ENCODE measurements at regions not wholly inside any gene's neighbourhood (a gene's known extent, or its start where the extent isn't known, plus 50 kb on each side); places are given as distances from the start of the nearest gene placed in this dataset.
"Not testable (repeated sequence)": the region's sequence is repeated elsewhere in the genome, so short reads cannot be mapped to it uniquely, and the experiment has no call there.

- no peak for TF ChIP-seq CTCF (IDR thresholded peaks at IDR 0.05; ENCODE audit: control extremely low read depth, extremely low read depth, low read depth, missing control alignments)
- POLR2A ChIA-PET, result no interaction called here
These were observed 303.9 kb upstream of the NRG3 start for GRCh38 chr10:81570878-81571794.

GRCh38 chr10:81575036-81575435 lies 300.0 kb upstream of the NRG3 start:
- no peak for DNase-seq (ENCODE audit: extremely low spot score)
- TF ChIP-seq CTCF (IDR thresholded peaks at IDR 0.05; ENCODE audit: control extremely low read depth, extremely low read depth, low read depth, missing control alignments), result no peak
- POLR2A ChIA-PET, result no interaction called here
- CTCF ChIA-PET, result interaction anchor here (0.8 to 2.7 kb wide), 4 partner anchors 13 to 23 kb away, joined by 3 to 8 read pairs (median 4); no protein-coding TSS in a partner anchor

More at GRCh38 chr10:81570878-81571794, 303.9 kb upstream of the NRG3 start:
- DNase-seq (ENCODE audit: extremely low spot score), result no peak
- CTCF ChIA-PET, result no interaction called here

GRCh38 chr10:81576336-81576735 lies 298.7 kb upstream of the NRG3 start:
- POLR2A ChIA-PET, result no interaction called here
- no peak for DNase-seq (ENCODE audit: extremely low spot score)
- CTCF ChIA-PET, result interaction anchor here (2.7 kb wide), 1 partner anchor 21 kb away, joined by 8 read pairs; no protein-coding TSS in a partner anchor
- TF ChIP-seq CTCF (IDR thresholded peaks at IDR 0.05; ENCODE audit: control extremely low read depth, extremely low read depth, low read depth, missing control alignments), result no peak

- CTCF ChIA-PET, result no interaction called here
- POLR2A ChIA-PET, result no interaction called here
- DNase-seq (ENCODE audit: extremely low spot score), result no peak
- TF ChIP-seq CTCF (IDR thresholded peaks at IDR 0.05; ENCODE audit: control extremely low read depth, extremely low read depth, low read depth, missing control alignments), result no peak
These were observed 280.0 kb upstream of the NRG3 start for GRCh38 chr10:81594991-81595390.

- DNase-seq (ENCODE audit: extremely low spot score), result no peak
- ChIA-PET POLR2A (no interaction called here), CTCF (no interaction called here)
- TF ChIP-seq CTCF (IDR thresholded peaks at IDR 0.05; ENCODE audit: control extremely low read depth, extremely low read depth, low read depth, missing control alignments), result no peak
These were observed 274.8 kb upstream of the NRG3 start for GRCh38 chr10:81600185-81600584.

GRCh38 chr10:81603106-81603620 lies 271.8 kb upstream of the NRG3 start:
- no peak for TF ChIP-seq CTCF (IDR thresholded peaks at IDR 0.05; ENCODE audit: control extremely low read depth, extremely low read depth, low read depth, missing control alignments)
- POLR2A ChIA-PET, result no interaction called here
- no peak for DNase-seq (ENCODE audit: extremely low spot score)
- CTCF ChIA-PET, result no interaction called here

GRCh38 chr10:81644485-81644884 lies 230.5 kb upstream of the NRG3 start:
- POLR2A ChIA-PET, result not testable (repeated sequence)

More at GRCh38 chr10:81644485-81644884, 230.5 kb upstream of the NRG3 start:
- DNase-seq (ENCODE audit: extremely low spot score); CTCF ChIA-PET: not testable (repeated sequence)

All from GM10248 (cell line).